ENCODE measurements at regions not wholly inside any gene's neighbourhood (a gene's known extent, or its start where the extent isn't known, plus 50 kb on each side); places are given as distances from the start of the nearest gene placed in this dataset.
A peak's percentile ranks its signal among the peaks of the same experiment; 100 is the strongest.

DNA sequence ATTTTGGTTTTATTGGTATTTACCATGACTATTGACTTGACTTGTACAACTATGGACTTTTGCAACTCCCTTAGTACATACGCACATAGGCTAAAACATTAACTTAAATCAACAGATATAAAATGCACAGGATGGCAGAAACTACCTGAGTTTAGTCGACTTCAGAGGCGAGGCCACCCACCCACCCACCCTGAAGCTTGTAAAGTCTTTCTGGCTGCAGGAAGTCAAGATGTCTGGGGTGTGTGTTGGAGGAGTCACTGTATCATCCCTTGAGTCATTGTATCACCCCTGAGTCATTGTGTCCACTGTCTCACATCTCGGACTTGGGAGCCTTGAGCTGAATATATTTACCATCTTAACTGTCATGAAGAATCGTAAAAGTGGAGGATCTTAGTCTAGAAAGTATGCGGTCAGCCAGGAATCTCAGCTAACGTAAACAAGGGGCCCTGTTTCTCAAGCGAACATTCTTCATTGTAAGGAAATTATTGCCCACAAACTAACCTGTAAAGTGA lies 140.0 kb upstream of the ST6GAL2 start:
- DNase-seq = no peak

DNA sequence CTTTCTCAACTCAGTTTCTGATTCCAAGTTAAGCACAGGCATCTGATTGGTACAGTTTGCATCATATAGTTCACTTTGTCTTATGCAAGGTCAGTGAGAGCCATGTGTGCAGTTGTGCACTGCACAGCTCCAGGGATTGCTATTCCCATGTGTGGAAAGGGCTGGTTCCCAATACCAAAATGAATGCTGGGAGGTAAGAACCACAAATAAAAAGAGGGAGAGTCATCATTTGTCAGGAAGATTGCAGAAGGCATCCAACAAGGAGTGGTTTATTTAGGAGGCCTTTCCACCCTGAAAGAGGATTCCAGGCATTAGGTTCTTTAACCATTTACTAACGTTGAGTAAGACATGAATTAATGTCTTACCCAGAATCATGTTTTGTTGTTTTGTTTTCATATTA lies 141.2 kb upstream of the ST6GAL2 start:
- DNase-seq = no peak

DNA sequence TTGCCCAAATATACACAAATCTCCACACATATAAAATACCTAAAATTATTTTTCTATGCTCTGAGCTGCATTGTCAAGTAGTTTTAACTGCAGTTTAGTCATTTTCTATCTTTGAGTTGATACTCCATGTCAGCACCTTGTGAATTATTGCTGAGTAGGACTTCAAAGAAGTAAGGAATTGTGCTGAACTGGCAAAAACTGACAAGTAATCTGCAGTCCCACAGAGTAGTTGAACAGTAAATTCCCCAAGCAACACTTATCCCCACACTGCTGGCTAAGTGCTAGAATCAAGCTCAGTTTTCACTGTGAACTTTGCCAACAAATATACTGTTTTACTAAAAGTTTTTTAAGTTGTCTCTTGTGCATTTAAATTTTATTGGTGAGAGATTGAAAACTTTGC lies 141.8 kb upstream of the ST6GAL2 start:
- DNase-seq = no peak

DNA sequence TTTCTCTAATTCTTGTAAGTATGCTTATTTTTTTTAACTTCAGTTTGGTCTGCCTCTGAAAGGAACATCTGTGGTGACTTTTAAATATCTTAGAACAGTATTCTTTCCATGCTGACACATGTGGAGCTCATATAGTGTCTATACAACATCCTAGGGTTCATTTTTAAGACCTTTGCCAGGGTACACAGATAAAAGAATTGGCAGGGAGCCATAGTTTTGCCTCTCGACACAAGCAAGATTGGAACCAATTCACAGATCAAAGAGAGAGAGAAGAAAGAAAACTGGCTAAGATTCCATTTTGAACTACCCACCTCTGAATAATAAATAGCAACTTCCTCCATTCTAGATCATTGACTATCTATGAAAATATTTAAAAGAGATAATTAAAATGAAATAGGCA lies 142.7 kb upstream of the ST6GAL2 start:
- DNase-seq = peak; percentile 4

DNA sequence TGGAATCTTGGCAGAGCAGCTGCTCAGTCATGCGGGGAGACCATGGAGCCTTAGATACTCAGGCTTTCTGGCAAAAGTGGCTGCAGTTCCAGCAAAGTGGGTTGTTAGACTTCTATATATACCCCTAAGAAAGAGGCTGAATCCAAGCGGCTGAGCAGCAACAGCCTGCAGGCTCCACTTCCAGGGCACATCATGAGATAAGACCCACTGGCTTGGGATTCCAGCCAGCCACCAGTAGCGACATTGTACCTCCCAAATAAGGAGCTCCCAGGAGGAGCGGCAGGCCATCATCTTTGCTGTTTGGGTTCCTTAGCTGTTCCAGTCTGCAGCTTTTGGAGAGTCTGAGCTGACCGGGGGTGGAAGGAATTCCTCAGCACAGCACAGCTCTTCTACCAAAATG lies 150.3 kb upstream of the ST6GAL2 start:
- no peak for DNase-seq

DNA sequence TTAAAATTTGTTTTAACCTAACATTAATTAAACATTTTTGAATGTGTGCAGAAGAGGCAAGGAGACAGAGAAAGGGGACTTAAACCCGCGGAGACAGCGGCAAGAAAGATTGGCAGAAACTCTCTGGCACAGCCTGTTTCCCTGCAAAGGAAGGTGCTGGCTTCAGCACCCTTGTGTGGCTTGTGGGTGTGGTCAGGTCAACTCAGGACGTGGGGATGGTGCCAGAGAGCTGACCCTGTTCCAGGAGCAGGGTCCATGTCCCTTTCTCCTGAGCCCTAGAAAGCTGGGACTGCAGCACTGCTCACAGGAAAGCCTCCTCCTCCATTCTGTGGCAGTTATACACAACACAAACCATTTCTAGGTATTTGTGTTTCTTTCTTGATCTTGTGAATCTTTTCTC lies 176.2 kb upstream of the ST6GAL2 start:
- peak; percentile 6 for DNase-seq

DNA sequence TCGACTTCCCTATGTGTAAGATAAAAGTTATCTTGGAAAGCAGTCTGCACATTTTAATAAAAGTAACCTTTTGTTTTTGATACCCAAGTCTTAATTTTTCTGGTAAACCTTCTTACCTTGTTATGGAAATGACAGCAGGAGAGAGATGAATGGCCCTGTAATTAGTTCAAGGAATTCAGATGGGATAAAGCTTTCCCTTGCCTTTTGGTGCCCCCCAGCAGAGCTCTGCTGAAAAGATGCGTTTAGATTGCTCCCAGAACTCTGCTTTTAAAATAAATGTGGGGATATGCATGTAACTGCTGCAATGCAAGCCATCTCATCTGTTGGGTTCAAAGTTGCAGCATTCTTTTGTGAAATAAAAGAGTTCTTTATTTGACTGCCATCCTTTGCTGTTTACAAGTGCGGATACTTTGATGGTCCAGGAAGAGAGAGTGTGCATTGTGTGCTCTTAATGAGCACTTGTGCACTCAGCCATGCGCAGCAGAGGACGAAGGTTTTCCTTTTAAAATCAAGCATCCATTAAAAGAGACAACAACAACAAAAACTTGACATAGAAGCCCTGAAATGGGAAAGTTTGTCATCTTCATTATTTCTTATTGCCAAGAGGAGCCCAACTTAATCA lies 176.7 kb upstream of the ST6GAL2 start:
- no peak for DNase-seq

DNA sequence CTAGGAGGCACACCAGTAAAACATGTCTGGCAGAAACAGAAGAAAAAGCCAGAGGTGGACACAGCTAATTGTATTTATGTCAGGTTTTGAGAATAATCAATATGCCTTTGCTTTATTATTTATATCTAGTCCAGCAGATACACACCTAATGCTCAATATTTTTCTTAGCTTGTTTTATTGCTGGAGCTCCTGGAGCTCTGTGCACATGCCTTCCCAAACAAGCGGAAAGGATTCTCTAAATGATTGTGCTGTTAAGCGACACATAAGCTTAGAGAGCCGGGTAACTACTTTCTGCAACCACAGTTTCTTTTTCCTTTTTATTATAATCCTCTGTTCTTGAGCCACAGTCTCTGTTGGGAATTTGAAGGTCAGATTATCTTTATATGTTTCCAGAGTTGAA lies 177.3 kb upstream of the ST6GAL2 start:
- DNase-seq = no peak

DNA sequence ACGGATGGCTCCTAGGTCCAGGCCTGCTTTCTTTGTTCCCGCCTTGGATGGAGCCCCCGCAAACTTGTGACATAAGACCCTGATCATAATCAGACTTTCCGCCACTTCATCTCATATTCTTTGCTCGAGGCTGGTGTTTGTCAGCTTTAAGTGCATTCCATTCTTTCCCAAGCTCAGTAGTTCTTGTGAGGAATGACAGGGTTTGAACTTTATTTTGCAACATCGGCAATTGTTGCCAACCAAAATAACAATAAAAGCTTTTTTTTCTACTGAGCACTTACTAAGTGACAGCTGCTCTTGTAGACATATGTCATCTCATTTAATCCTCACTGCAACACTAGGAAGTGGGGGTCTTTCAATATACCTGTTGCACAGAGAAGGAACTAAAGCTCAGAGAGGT lies 178.8 kb upstream of the ST6GAL2 start:
- no peak for DNase-seq

DNA sequence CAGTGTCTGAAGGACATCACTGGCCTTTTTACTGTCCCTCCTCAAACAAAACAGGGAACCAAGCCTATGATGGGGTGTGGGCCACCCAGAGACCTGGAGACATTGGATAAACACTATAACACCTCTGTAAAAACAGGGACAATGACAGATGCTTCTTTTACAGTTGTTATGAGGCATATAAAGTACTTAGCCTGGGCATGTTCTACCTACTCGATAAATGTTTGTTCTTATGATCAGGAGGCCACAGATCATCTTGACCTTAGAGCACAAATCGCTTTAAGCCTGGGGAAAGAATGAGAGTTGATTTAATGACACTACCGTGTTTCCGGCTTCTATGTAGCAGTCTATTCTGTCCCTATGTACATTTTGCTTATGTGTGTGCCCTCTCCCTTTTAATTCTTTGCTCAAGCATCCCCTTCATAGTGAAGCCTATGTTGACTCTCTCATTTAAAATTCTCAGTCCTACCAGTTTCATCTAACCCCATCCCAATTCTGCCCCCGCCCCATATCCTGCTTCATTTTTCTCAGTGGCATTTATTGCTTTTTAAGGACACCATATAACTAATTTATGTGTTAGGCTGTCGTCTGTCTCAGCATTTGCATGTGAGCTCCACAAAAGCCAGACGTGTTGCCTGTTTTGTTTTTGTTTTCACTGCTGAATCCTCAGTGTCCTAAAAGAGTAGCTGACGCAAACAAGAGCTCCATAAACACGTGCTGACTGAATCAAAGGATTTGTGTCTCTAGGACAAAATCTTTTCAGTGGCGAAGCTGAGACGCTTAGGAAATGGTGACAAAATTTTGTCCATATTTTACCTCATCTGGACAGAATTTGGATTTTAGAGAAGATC lies 182.3 kb upstream of the ST6GAL2 start:
- no peak for DNase-seq

DNA sequence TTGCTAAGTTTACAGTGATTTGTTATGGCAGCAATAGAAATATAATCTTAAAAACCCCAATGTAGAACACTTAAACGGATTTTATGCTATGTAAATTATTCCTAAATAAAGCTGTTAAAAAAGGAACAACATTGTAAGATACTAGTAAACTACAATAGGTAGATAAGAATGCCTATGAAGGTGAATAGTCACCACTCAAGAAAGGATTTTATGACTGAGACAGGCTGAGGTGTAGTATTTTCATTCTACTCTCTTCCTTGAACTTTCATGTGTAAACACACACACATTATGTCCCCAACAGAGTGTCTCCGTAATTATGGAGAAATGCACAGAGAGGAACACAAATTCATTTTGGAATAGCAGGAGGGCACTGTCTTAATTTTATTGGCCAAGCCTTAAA lies 183.9 kb upstream of the ST6GAL2 start:
- DNase-seq = no peak

DNA sequence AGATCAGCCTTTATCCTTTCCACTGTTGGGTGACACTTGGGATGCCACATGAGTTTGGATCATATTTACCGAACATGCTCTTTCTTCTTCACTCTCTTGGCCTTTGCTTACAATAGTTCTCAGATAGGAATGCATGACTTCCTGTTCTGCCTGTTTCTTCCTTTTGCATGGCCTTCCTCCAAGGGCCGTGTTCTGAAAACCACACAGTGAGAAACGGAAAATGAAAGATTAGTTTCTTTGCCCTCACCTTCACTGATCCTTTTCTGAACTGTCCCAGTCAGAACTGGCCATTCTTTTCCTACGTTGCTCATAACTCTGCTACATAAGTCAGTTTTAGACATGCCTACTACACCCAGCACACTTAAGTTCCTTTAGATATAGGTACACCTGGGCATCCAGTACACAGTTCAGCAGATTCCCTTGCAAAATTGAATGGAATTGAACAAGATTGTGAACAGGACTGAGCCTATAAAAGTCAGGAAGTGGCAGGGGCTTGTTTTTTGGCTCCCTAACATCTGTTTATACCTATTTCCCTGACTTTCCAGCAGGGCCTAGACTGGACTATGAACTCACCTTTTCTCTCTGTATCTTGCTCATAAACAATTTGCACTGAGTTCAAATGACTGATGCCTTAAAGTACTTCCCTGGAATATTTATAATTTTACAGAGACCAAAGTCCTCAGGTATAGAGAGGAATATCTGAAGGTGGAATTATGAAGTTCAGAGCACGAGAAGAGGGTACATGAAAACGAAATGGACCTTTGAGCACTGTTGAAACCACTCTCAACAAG lies 186.4 kb upstream of the ST6GAL2 start:
- DNase-seq = peak; percentile 34

DNA sequence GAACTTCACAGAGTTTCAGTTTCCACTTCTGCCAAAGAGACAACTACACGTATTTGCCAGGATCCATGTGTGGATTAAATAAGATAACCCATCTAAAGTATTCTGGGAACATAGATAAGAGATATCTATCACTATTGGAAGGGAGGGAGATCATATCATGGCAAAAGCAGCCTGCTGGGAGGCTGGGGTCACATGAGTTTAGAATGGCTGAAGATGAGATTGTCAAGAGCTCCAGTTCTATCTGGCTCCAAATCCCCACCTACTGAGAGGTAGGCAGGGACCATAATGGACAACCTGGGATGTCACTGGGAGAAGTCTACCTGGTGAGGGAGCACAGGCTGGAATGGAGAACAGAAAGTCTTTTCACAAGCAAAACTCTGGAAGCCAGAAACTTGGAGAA lies 192.6 kb upstream of the ST6GAL2 start:
- DNase-seq = no peak

DNA sequence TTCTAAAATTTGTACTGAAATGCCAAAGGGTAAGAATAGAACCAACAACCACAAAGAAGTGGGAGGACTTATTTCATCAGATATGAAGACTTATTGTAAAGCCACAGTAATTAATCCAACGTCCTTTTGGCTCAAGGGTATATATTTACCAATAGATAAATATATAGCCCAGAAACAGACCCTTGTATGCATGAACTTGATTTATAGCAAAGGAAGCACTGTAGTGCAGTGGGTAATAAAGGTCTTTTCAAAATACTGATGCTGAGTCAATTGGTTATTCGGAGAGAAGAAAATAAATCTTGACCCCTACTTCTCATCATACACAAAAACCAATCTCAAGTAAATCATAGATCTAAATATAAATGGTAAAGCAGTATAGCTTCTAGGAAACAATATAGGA lies 200.5 kb upstream of the ST6GAL2 start:
- no peak for DNase-seq

DNA sequence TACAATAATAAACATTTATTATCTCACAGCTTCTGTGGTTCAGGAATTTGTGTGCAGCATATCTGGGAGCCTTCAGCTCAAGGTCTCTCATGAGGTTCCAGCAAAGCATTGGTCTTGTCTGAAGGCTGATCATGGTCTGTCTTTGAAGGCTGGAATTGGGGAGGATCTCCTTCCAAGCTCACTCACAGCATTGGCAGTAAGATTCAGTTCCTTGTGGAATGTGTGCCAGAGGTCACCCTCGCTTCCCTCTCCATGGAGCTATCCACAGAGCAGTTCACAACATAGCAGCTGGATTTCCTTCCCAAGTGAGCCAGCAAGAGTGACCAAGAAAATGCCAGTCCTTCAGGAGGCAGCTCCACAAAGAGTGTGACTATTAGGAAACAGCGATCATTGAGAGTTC lies 202.2 kb upstream of the ST6GAL2 start:
- DNase-seq = no peak

DNA sequence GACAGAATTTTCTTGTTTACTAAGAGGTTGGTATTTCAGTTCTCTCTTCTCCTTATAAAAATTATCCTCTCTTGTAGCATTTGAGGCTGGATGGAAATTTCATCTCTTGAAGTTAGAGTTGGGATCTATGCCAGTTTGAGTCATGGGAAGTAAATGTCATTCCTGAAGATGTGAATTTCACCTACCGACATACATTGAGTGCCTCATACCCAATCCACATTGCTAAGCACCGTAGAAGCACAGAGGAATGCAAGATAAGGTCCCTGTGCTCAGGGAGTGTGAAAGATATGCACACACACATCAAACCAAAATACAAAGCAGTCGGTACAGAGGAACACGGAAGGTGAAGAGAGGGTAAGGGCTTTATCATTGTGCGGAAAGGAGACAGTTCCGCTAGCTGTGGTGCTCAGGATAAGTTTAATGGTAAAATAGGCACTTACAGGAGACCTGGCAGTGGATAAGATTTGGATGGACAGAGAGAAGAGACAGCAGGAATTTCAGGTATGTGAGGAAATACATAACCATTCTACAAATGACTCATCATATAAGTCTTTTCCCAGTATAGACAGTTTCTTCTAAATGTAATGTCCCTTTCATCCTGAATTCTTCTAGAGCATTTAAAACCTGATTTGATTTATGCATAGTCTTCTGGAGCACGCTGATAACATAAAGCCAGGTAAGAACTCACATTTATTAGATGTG lies 205.3 kb upstream of the ST6GAL2 start:
- no peak for DNase-seq

DNA sequence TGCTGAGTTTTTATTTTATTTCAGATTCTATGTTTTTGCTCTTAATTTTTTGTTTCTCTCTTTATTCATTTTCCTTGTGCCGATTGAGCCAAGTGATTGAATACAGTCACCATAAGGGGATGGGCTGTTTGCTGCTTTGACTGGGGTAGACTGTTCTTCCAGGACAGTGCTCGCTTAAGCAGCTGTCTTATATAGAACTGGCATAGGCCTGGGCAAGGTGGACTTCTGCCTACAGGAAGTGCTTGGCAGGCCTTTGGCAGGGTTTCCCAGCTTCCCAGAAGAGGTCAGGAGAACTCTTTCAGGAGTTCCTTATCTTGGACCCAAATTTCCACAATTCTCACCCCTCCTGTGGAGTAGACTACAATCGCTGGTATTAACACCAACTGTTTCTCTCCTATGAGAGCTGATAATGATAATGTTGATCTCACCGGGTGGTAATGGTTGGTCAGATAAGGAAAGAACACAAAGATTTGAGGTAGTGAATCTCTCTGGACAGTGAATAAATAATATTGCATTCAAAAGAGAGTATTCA lies 207.5 kb upstream of the ST6GAL2 start:
- no peak for DNase-seq

DNA sequence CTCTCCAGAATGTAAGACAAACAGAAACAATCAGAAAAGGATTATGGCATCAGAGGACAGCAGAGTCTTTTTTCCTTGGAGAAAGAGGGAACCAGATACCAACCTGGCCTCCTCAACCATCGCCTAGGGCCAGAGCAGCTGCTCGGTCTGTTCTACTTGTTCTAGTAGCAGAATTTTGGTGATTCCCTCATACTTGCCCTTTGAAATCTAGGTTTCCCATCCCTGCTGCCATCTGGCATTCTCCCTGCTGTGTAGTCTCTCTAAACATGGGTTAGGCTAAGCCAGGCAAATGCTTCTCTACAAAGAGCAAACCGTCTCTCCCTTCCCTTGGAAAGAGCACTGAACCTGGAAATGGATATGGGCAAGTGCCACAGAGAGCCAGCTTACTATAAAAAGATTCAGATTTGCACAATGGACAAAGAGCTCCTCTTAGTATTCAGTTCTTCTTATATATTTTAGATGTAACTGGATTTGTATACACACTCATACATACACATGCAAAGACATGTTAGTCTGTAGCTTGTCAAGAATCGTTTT lies 208.6 kb upstream of the ST6GAL2 start:
- no peak for DNase-seq

DNA sequence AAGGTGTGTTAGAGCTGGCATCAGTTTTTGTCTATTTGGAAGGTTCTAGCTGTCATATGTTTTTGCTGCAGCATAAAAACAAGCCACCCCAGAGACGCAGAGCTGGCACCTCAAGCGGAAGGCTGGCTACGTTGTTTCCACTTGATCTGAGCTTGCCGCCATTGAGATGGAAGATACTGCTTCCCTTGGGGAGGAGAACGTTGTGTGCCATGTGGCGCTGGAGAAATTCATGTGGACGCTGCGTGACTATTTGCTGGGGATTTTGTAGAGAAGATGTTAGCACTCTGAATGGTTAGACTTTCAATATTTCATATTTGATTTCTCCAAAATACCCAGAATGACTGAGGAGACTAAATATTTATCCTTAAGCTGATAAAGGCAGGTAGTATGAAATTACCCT lies 216.2 kb upstream of the ST6GAL2 start:
- DNase-seq = no peak

DNA sequence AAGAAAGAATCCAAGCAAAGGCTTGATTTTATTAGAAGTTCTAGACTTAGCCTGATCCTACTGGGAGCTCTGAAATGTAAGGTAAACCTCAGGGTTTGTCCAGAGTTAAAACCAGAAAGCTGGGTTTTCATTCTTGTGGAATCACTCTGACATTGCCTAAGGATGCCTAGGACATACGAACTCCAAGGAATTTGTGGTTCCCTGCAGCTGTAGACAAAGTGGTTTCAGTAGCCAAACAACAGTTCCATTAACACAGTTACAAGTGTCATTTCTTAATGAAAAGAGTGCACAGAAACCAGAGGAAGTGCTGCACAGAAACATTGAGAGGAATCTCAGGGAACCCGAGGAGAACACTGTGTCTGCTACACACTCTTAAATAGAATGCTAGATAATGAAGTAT lies 221.4 kb upstream of the ST6GAL2 start:
- no peak for DNase-seq

DNA sequence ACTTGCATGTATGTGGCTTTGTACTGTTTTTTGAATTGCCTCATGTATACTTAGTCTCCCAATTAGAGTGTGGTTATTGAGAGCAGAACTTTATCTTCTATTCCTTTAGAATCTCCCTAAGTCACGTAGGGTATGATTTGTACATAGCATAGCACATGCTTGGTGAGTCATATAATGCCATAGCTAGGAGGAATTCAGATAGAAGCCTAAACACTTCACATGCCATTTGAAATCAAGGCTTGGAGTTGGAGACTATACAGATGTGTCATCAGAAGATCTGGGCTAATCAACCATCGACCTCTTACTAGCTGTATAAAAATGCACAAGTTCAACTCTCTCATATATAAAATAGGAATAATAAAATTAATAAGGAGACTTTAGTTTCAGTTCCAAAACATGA lies 222.6 kb upstream of the ST6GAL2 start:
- DNase-seq = no peak

DNA sequence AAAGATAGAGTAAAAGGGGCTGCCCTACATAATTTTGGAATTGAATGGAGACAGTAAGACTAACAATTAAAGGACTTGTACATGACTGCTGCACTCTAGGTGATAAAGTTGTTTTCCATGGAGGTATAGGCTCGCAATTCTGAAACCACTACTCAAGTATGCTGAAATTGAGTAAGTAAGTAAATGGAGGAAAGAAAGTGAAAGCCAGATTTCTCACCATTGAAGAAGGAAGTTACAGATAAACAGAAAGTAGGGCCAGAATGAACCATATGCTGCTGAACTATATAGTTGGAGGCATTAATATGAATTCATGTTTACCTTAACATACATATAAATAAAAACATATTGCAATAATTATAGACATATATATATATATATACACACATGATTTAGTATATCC lies 225.7 kb upstream of the ST6GAL2 start:
- no peak for DNase-seq

DNA sequence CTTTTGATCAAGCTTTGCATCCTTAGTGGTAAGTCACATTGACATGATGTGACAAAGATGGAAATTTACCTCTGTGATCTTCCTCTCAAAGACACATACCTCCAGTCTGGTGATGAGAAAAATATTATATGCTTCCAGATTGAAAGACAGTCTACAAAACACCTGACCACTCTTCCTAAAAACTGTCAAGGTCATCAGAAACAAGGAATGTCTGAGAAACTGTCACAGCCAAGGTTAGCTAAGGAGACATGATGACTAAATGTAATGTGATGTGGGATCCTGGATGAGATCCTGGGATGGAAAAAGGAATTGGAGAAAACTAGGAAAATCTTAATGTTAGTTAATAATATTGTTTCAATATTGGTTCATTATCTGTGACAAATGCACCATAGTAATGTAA lies 226.6 kb upstream of the ST6GAL2 start:
- DNase-seq = no peak

Data from hematopoietic multipotent progenitor cell treated with erythropoietin and hydrocortisone succinate and interleukin-3 and kit ligand, for 4 days (in vitro differentiated cells).